ENCODE measurements at regions not wholly inside any gene's neighbourhood (a gene's known extent, or its start where the extent isn't known, plus 50 kb on each side); places are given as distances from the start of the nearest gene placed in this dataset.

- no peak for TF ChIP-seq POLR2A (IDR thresholded peaks at IDR 0.05)
- TF ChIP-seq, protein P1, sequence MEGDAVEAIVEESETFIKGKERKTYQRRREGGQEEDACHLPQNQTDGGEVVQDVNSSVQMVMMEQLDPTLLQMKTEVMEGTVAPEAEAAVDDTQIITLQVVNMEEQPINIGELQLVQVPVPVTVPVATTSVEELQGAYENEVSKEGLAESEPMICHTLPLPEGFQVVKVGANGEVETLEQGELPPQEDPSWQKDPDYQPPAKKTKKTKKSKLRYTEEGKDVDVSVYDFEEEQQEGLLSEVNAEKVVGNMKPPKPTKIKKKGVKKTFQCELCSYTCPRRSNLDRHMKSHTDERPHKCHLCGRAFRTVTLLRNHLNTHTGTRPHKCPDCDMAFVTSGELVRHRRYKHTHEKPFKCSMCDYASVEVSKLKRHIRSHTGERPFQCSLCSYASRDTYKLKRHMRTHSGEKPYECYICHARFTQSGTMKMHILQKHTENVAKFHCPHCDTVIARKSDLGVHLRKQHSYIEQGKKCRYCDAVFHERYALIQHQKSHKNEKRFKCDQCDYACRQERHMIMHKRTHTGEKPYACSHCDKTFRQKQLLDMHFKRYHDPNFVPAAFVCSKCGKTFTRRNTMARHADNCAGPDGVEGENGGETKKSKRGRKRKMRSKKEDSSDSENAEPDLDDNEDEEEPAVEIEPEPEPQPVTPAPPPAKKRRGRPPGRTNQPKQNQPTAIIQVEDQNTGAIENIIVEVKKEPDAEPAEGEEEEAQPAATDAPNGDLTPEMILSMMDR (IDR thresholded peaks at IDR 0.05 in 8 of 11, conservative IDR thresholded peaks at IDR 0.05 in 3 of 11) = no peak
- no peak for TF ChIP-seq POLR2AphosphoS5 (IDR thresholded peaks at IDR 0.05)
These were observed 358.7 kb downstream of the RFC3 start for GRCh38 chr13:34176633-34177032.

All from spleen (tissue), 7 donors.